GM21737 (cell line): ENCODE measurements at regions not wholly inside any gene's neighbourhood (a gene's known extent, or its start where the extent isn't known, plus 50 kb on each side); places are given as distances from the start of the nearest gene placed in this dataset.
"Not testable (repeated sequence)": the region's sequence is repeated elsewhere in the genome, so short reads cannot be mapped to it uniquely, and the experiment has no call there.

Experiments
- ATAC-seq: cut with Tn5 transposase; IDR thresholded peaks from one replicate; pipeline ENCODE4 v1.9.1; 2021; ENCODE audit warnings: mild to moderate bottlenecking, moderate library complexity; ENCODE audit not compliant: unreplicated experiment

- no peak for ATAC-seq
Observed at GRCh38 chr18:73153271-73153670, 285.5 kb upstream of the NETO1 start.

- no peak for ATAC-seq
Observed at GRCh38 chr18:73151086-73151485, 283.3 kb upstream of the NETO1 start.

- no peak for ATAC-seq
Observed at GRCh38 chr18:73150199-73150598, 282.4 kb upstream of the NETO1 start.

- ATAC-seq, result no peak
Observed at GRCh38 chr18:73147590-73147989, 279.8 kb upstream of the NETO1 start.

GRCh38 chr18:73144030-73144429 lies 276.2 kb upstream of the NETO1 start:
- no peak for ATAC-seq

DNA sequence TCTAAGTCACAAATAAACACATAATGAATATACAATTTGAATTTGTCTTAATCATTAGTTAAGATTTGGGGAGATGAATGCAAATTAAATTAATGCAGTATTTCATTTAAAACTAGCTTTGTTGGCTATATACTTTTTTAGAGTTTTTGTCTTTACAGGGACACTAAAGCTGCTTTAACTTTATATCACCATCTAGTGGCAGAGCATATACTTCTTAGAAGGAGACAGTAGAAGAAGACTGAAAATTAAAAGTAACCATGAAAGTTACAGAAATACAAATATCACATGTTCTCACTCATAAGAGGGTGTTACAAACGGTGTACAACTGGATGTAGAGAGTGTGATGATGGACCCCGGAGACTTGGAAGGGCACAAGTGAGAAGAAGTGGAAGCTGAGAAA lies 268.3 kb upstream of the NETO1 start:
- ATAC-seq, result no peak

- ATAC-seq, result no peak
Observed at GRCh38 chr18:73124175-73124574, 256.4 kb upstream of the NETO1 start.

DNA sequence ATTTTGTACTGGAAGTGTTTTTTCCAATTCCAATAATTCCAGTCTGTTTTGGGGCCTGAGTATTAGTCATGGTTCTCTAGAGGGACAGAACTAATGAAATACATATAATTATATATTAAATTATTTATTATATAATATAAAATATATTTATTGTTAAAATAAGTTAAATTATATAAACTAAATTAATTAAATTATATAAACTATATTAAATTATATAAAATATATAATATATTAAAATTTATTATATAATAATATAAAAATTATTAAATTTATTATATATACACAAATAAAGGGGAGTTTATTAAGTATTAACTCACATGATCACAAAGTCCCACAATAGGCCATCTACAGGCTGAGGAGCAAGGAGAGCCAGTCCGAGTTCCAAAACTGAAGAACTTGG lies 253.4 kb upstream of the NETO1 start:
- no peak for ATAC-seq

GRCh38 chr18:73120626-73121025 lies 252.8 kb upstream of the NETO1 start:
- no peak for ATAC-seq

DNA sequence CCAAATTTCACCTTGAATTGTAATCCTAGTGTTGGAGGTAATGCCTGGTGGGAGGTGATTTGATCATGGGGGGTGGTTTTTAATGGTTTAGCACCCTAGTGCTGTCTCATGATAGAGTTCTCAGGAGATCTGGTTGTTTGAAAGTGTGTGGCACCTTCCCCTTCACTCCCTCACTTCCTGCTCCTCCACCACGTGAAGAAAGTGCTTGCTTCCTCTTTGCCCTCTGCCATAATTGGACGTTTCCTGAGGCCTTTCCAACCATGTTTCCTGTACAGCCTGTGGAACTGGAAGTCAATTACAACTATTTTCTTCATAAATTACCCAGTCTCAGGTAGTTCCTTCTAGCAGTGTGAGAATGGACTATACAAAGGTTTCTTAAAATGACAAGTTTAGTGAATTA lies 251.8 kb upstream of the NETO1 start:
- ATAC-seq, result no peak

DNA sequence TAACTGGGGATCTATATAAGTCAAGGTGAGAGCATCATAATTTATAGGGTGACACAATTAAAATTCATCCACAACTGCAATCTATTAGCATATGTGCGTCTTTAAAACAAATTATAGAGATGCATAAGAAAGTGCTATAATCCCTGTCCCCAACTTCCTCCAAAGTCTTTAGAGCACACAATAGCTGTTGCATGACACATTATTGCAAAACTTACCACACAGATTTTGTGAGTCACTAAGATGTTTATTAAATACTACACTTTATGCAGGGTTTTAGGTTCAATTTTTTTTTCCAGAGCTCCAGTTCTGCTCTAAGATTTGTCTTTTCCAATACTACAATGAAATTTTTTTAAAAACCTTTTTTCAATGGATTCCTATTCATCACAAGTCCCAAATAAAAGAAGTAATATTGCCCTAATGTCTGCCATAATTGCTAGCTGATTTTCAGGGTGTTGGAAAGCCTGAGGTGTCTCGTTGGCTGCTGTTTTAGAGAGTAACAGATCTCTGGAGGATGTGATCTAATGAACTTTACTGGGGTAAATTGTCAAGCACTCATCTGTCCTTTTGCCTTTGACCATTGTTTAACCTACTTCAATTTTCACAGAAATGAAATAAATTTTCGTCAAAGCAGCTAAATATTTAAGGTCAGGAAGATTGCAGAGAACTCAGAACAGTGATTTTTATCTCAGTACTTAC lies 250.5 kb upstream of the NETO1 start:
- no peak for ATAC-seq

DNA sequence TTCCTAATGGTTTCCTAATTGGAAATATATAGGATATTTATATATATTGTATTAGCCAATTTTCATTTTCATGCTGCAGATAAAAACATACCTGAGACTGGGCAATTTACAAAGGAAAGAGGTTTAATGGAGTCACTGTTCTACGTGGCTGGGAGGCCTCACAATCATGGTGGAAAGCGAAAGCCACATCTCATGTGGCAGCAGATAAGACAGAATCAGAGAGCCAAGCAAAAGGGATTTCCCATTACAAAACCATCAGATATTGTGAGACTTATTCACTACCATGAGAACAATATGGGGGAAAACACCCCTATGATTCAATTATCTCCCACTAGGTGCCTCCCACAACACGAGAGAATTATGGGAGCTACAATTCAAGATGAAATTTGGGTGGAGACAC lies 242.5 kb upstream of the NETO1 start:
- ATAC-seq, result no peak

DNA sequence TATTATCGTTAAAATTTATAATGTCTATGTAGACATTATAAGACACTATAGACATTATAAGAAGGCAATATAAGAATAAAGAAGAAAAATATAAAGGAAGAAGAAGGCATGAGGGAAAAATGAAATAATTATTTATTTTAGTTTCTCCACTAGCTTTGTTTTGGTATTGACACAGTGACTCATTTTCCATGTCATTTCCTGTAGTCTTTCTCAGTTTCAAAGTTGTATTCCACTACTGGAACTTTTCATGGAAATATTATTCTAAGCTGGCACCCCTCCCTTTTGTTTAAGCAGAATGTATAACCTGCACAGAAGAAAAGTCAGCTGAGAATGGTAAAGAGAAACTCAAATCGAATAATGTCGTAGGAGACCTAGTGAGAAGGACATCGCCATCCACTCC lies 234.2 kb upstream of the NETO1 start:
- ATAC-seq, result no peak

- ATAC-seq, result not testable (repeated sequence)
Observed at GRCh38 chr18:73101491-73101890, 233.7 kb upstream of the NETO1 start.

DNA sequence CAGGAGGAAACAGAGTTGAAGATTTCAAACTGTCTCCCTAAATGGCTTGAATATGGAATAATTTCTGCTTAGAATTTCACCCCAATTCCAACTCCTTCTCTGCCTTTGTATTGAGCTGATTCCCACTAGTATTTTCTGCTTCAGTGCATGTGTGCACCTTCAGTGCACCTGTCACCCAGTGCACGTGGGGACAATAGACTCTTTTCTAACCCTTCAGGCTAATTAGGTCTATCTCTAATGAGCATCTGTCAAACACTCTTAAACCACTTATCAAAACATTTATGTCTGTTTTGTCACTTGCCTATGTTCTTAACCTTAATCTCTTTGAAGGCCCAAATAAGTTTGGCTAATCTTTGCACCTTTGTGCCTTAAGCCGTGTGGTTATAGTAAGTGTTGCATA lies 232.0 kb upstream of the NETO1 start:
- ATAC-seq, result no peak

DNA sequence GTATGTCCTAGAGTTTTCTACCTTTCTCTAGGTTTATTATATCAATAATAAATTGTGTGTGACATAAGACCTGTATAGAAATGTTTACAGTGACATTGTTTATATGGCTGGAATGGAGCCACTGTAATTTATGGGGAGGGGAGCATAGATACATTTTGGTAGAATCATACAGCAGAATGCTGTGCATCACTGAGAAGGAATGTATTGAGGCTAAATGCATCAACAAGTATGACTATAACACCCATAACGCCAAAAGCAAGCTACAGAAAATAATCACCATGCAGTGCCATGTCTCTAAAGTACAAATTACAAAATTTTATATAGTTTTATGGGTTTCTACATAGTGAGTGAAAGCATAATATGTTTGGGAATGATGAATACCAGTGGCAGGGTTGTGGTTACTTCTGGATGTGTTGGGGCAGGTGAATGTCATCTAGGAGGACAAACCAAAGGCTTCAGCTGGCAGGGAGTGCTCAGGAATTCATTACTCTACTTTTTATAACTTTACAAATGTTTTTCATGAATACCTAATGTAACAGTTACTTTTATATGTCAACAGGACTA lies 226.0 kb upstream of the NETO1 start:
- no peak for ATAC-seq

DNA sequence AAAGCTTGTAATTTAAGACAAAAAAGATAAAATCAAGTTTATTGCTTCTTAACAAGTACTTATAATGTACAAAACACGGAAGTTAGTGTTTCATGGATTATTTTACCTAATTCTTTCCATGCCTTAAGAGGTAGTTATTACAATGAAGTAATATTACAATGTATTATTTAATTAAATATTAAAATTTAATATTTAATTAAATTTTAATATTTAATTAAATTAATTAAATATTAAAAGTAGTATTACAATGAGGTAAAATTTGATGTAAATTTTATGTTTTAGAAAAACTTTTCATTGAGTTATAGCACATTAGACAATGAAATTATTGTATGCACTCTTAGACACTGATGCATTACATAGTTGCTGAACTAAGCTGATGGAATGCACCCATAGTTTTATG lies 220.7 kb upstream of the NETO1 start:
- no peak for ATAC-seq

- no peak for ATAC-seq
Observed at GRCh38 chr18:73087282-73087977, 219.6 kb upstream of the NETO1 start.

- ATAC-seq, result no peak
Observed at GRCh38 chr18:73079920-73080319, 212.1 kb upstream of the NETO1 start.

- no peak for ATAC-seq
Observed at GRCh38 chr18:73060666-73061288, 193.0 kb upstream of the NETO1 start.

DNA sequence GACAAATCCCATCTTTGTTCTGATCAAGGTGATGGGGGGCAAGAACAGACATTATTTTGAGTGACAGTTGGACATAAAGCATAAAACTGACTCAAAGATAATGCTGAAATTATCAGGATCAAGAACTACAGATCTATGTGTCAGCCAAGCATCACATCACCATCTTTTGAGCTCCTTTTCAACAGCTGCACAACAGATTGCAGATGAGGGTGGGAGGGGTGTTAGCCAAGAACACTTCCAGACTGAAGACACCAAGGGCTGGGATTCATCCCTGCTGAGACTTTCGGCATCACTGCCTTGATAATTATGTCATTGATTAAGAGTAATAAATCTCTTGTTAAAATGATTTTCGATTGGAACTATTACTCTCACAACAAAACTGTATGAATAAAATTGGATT lies 191.5 kb upstream of the NETO1 start:
- no peak for ATAC-seq

GRCh38 chr18:73047688-73048087 lies 179.9 kb upstream of the NETO1 start:
- ATAC-seq, result no peak
